HCT116 (cell line): ENCODE measurements at regions not wholly inside any gene's neighbourhood (a gene's known extent, or its start where the extent isn't known, plus 50 kb on each side); places are given as distances from the start of the nearest gene placed in this dataset.

Experiments used
- ATAC-seq: fragments of 200-7000 bp; cut with Tn5 transposase; 2 replicates; pipeline ENCODE4 v1.9.1; 2020; ENCODE audit warnings: mild to moderate bottlenecking, moderate library complexity
- BruUV-seq: library from RNA; stranded (reverse); fragments of 400-500 nt; replicated peaks from 2 replicates; lab custom pipeline; 2021; lab: Mats Ljungman, UMichigan
- CTCF ChIA-PET: fragments of 300-600 bp; sonication (Branson Sonifier 250); formaldehyde crosslinking; loops from one replicate; lab custom pipeline; 2021; ENCODE audit warnings: antibody characterized with exemption; lab: Charles Lee
- POLR2A ChIA-PET: fragments of 300-600, 350-600 bp; sonication (Branson Sonifier 250); formaldehyde crosslinking; loops from one replicate; lab custom pipeline; 2021; ENCODE audit warnings: antibody characterized with exemption; lab: Charles Lee
- RAD21 ChIA-PET, 2 experiments: fragments of 300-600 bp; sonication (Branson Sonifier 250); formaldehyde crosslinking; loops; one replicate each; lab custom pipeline; 2023; ENCODE audit warnings: low total read pairs in 2 of 2; ENCODE audit not compliant: uncharacterized antibody in 2 of 2, unreplicated experiment in 2 of 2, low non-redundant PET in 1 of 2; lab: Charles Lee
- DNase-seq: peaks from one replicate; pipeline ENCODE4 v3.0.0-alpha.2; 2010; ENCODE audit warnings: low read depth, low spot score
- H2AFZ ChIP-seq: fragments of 200-600 bp; shearing (Covaris generic), sonication (generic); 2 replicates; pipeline ENCODE4 v1.6.1; 2017; ENCODE audit warnings: low read depth, mixed run types, mixed read lengths, antibody characterized with exemption, low read length; ENCODE audit not compliant: poor library complexity, severe bottlenecking
- H3K27ac ChIP-seq: 2 replicates; pipeline ENCODE4 v1.5.1; 2012; ENCODE audit warnings: low read depth, low read length
- H3K27me3 ChIP-seq: fragments of 200-600 bp; sonication (generic); 2 replicates; pipeline ENCODE4 v1.6.1; 2016; ENCODE audit warnings: mixed run types, low read length, mixed read lengths; ENCODE audit not compliant: insufficient read depth
- H3K36me3 ChIP-seq, 2 experiments: fragments of 200-500 bp in 1 of 2; fragments of 200-600 bp in 1 of 2; sonication (Bioruptor generic) in 1 of 2; sonication (generic) in 1 of 2; 2 replicates each; pipeline versions ENCODE4 v1.5.1 to v1.6.1; 2014 to 2016; ENCODE audit warnings: low read length in 2 of 2, inconsistent platforms in 1 of 2, mixed read lengths in 1 of 2, mixed run types in 1 of 2; ENCODE audit not compliant: insufficient read depth in 2 of 2, control insufficient read depth in 1 of 2
- H3K4me1 ChIP-seq, 2 experiments: fragments of 200-600 bp in 1 of 2; sonication (generic) in 1 of 2; 2 replicates each; pipeline versions ENCODE4 v1.5.1 to v1.6.1; 2012 to 2017; ENCODE audit warnings: low read length in 2 of 2, inconsistent platforms in 1 of 2, mild to moderate bottlenecking in 1 of 2, mixed read lengths in 1 of 2, mixed run types in 1 of 2, moderate library complexity in 1 of 2; ENCODE audit not compliant: insufficient read depth in 2 of 2, control insufficient read depth in 1 of 2
- H3K4me2 ChIP-seq: fragments of 200-600 bp; sonication (generic); 2 replicates; pipeline ENCODE4 v1.6.1; 2017; ENCODE audit warnings: mixed run types, low read length, mixed read lengths
- H3K4me3 ChIP-seq, 2 experiments: fragments of 200-600 bp in 1 of 2; sonication (generic) in 1 of 2; replicated peaks in 1 of 2; 2 replicates each; pipeline ENCODE4 v1.5.1; 2011 to 2016; ENCODE audit warnings: low read length in 2 of 2, control low read depth in 1 of 2, low read depth in 1 of 2, mild to moderate bottlenecking in 1 of 2, mixed read lengths in 1 of 2, mixed run types in 1 of 2
- H3K79me2 ChIP-seq: fragments of 200-600 bp; sonication (generic); 2 replicates; pipeline ENCODE4 v1.6.1; 2017; ENCODE audit warnings: mild to moderate bottlenecking, mixed run types, low read length, moderate library complexity, mixed read lengths; ENCODE audit not compliant: insufficient read depth
- H3K9ac ChIP-seq: fragments of 200-600 bp; sonication (generic); 2 replicates; pipeline ENCODE4 v1.6.1; 2016; ENCODE audit warnings: low read length, mixed read lengths
- H3K9me2 ChIP-seq: fragments of 200-600 bp; sonication (generic), shearing (Covaris generic); 2 replicates; pipeline ENCODE4 v1.6.1; 2017; ENCODE audit warnings: mixed run types, mild to moderate bottlenecking, moderate library complexity; ENCODE audit not compliant: insufficient read depth
- H3K9me3 ChIP-seq, 2 experiments: fragments of 200-500 bp in 1 of 2; fragments of 200-600 bp in 1 of 2; sonication (Bioruptor generic) in 1 of 2; sonication (generic) in 1 of 2; 2 replicates each; pipeline ENCODE4 v1.6.1; 2014 to 2017; ENCODE audit warnings: low read length in 2 of 2, mixed read lengths in 2 of 2, inconsistent platforms in 1 of 2, low read depth in 1 of 2, mild to moderate bottlenecking in 1 of 2, mixed run types in 1 of 2, moderate library complexity in 1 of 2; ENCODE audit not compliant: control insufficient read depth in 1 of 2, insufficient read depth in 1 of 2
- H4K20me1 ChIP-seq: fragments of 200-600 bp; sonication (generic), shearing (Covaris generic); 2 replicates; pipeline ENCODE4 v1.6.1; 2017; ENCODE audit warnings: mixed run types, mild to moderate bottlenecking, moderate library complexity; ENCODE audit not compliant: insufficient read depth
- CBX3 ChIP-seq: IDR thresholded peaks from 2 replicates; pipeline ENCODE4 v1.6.1; 2012; ENCODE audit warnings: low read depth
- CEBPB ChIP-seq: IDR thresholded peaks from 2 replicates; pipeline ENCODE4 v1.6.1; 2012; ENCODE audit warnings: low read depth
- CTCF ChIP-seq, 3 experiments: fragments of 200-600 bp in 1 of 3; sonication (generic) in 1 of 3; IDR thresholded peaks in 2 of 3; conservative IDR thresholded peaks in 1 of 3; 2 replicates each; pipeline ENCODE4 v1.5.1; 2012 to 2017; ENCODE audit warnings: low read depth in 2 of 3, low read length in 2 of 3, antibody characterized with exemption in 1 of 3, borderline replicate concordance in 1 of 3, control low read depth in 1 of 3, mild to moderate bottlenecking in 1 of 3, mixed read lengths in 1 of 3, mixed run types in 1 of 3, moderate library complexity in 1 of 3; ENCODE audit not compliant: insufficient read depth in 1 of 3
- EGR1 ChIP-seq: IDR thresholded peaks from 2 replicates; pipeline ENCODE4 v1.6.1; 2012; ENCODE audit warnings: low read depth
- ELF1 ChIP-seq: IDR thresholded peaks from 2 replicates; pipeline ENCODE4 v1.6.1; 2012; ENCODE audit warnings: low read depth, borderline replicate concordance
- EZH2 ChIP-seq: fragments of 200-600 bp; sonication (generic); IDR thresholded peaks from 2 replicates; pipeline ENCODE4 v1.6.1; 2017; ENCODE audit warnings: antibody characterized with exemption, mixed run types
- EZH2phosphoT487 ChIP-seq: fragments of 200-600 bp; IDR thresholded peaks from 2 replicates; pipeline ENCODE4 v1.6.1; 2018; ENCODE audit warnings: antibody characterized with exemption, borderline replicate concordance
- FOSL1 ChIP-seq: IDR thresholded peaks from 2 replicates; pipeline ENCODE4 v1.6.1; 2012; ENCODE audit warnings: low read depth
- JUND ChIP-seq: IDR thresholded peaks from 2 replicates; pipeline ENCODE4 v1.6.1; 2012
- MAX ChIP-seq: IDR thresholded peaks from 2 replicates; pipeline ENCODE4 v1.6.1; 2012
- POLR2A ChIP-seq: IDR thresholded peaks from 2 replicates; pipeline ENCODE4 v1.7.0; 2011; ENCODE audit warnings: borderline replicate concordance; ENCODE audit not compliant: insufficient read depth, insufficient read length; ENCODE audit errors: extremely low read depth
- POLR2AphosphoS5 ChIP-seq: IDR thresholded peaks from 2 replicates; pipeline ENCODE4 v1.6.1; 2011; ENCODE audit warnings: mild to moderate bottlenecking, low read depth, low read length, moderate library complexity
- RAD21 ChIP-seq: IDR thresholded peaks from 2 replicates; pipeline ENCODE4 v1.6.1; 2012; ENCODE audit warnings: low read depth, mild to moderate bottlenecking
- REST ChIP-seq: IDR thresholded peaks from 2 replicates; pipeline ENCODE4 v1.6.1; 2012; ENCODE audit warnings: low read depth
- SIN3A ChIP-seq: IDR thresholded peaks from 2 replicates; pipeline ENCODE4 v1.6.1; 2012; ENCODE audit warnings: low read depth
- SP1 ChIP-seq: IDR thresholded peaks from 2 replicates; pipeline ENCODE4 v1.6.1; 2012; ENCODE audit warnings: low read depth
- YY1 ChIP-seq: IDR thresholded peaks from 2 replicates; pipeline ENCODE4 v1.6.1; 2011; ENCODE audit warnings: low read length, low read depth, moderate library complexity, mild to moderate bottlenecking; ENCODE audit not compliant: insufficient replicate concordance; ENCODE audit errors: extremely low read depth
- ZFX ChIP-seq: fragments of 450-650 bp; IDR thresholded peaks from 2 replicates; pipeline ENCODE4 v1.6.1; 2017
- ZNF274 ChIP-seq: fragments of 200-500 bp; sonication (Bioruptor generic); IDR thresholded peaks from 2 replicates; pipeline ENCODE4 v1.6.1; 2014; ENCODE audit warnings: mild to moderate bottlenecking, low read depth, low read length, inconsistent platforms
- intact Hi-C: fragments of 100-400 bp; cut with micrococcal nuclease; formaldehyde crosslinking; loops from 2 replicates; pipeline ENCODE4 v1.10.0; 2022
- TF ChIP-seq, protein P1 (sequence below): IDR thresholded peaks from 2 replicates; pipeline ENCODE4 v1.6.1; 2011; ENCODE audit warnings: mild to moderate bottlenecking, low read length, moderate library complexity; ENCODE audit not compliant: insufficient replicate concordance; ENCODE audit errors: extremely low read depth

GRCh38 chr6:141153563-141153962 lies 979.2 kb upstream of the GJE1 start:
- H3K27me3 ChIP-seq: no peaks in the 10 kb centered on the region
- ChIA-PET CTCF (no interaction called here), RAD21 (no interaction called here), POLR2A (no interaction called here)
- no peak overlapping the region for H3K4me3 ChIP-seq
- H3K27ac ChIP-seq: no peak overlapping the region
- H3K9me2 ChIP-seq: peaks cover 8% of the 10 kb centered on the region; the same call in 1 of the 2 replicates
- no peak for DNase-seq
- no peaks in the 10 kb centered on the region for H3K79me2 ChIP-seq
- H3K4me2 ChIP-seq: no peak overlapping the region
- H2AFZ ChIP-seq: no peak overlapping the region
- no peaks in the 10 kb centered on the region for H4K20me1 ChIP-seq
- intact Hi-C loops: no loop called here
- no peaks in the 10 kb centered on the region for H3K36me3 ChIP-seq
- H3K9ac ChIP-seq: no peak overlapping the region
- H3K4me1 ChIP-seq: no peaks in the 10 kb centered on the region
- ATAC-seq: no peak
- TF ChIP-seq ZFX (no peak), CEBPB (no peak), POLR2AphosphoS5 (no peak), YY1 (no peak), RAD21 (no peak), EZH2phosphoT487 (no peak), EGR1 (no peak), POLR2A (no peak), CTCF (IDR thresholded peaks at IDR 0.05 in 2 of 3, conservative IDR thresholded peaks at IDR 0.05 in 1 of 3; ENCODE audit: borderline replicate concordance in 1 of 3, insufficient read depth in 1 of 3, low read depth in 2 of 3, low read length in 2 of 3) (no peak), SIN3A (no peak), ZNF274 (no peak), ELF1 (no peak), EZH2 (no peak), SP1 (no peak), FOSL1 (no peak), CBX3 (no peak), REST (no peak), JUND (no peak), MAX (no peak)
- TF ChIP-seq, protein P1, sequence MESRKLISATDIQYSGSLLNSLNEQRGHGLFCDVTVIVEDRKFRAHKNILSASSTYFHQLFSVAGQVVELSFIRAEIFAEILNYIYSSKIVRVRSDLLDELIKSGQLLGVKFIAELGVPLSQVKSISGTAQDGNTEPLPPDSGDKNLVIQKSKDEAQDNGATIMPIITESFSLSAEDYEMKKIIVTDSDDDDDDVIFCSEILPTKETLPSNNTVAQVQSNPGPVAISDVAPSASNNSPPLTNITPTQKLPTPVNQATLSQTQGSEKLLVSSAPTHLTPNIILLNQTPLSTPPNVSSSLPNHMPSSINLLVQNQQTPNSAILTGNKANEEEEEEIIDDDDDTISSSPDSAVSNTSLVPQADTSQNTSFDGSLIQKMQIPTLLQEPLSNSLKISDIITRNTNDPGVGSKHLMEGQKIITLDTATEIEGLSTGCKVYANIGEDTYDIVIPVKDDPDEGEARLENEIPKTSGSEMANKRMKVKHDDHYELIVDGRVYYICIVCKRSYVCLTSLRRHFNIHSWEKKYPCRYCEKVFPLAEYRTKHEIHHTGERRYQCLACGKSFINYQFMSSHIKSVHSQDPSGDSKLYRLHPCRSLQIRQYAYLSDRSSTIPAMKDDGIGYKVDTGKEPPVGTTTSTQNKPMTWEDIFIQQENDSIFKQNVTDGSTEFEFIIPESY: no peak
- no TSS peak for BruUV-seq
- no peaks in the 10 kb centered on the region for H3K9me3 ChIP-seq
